ENCODE measurements at regions not wholly inside any gene's neighbourhood (a gene's known extent, or its start where the extent isn't known, plus 50 kb on each side); places are given as distances from the start of the nearest gene placed in this dataset.

GRCh38 chr4:19158107-19158809, 1093.4 kb upstream of the SLIT2 start:
- ChIA-PET RAD21 (ENCODE audit: unreplicated experiment) (no interaction called here), CTCF (interaction anchor here (0.7 kb wide), 1 partner anchor 810 kb away, joined by 3 read pairs; no protein-coding TSS in a partner anchor), SMC1A (ENCODE audit: uncharacterized antibody, unreplicated experiment) (interaction anchor here (2.2 kb wide), 1 partner anchor 9 kb away, joined by 6 read pairs; no protein-coding TSS in a partner anchor), POLR2A (no interaction called here)
- no peak overlapping the region for H3K4me2 ChIP-seq (ENCODE audit: control insufficient read depth, insufficient read depth)
- H3K79me2 ChIP-seq (ENCODE audit: control insufficient read depth, insufficient read depth, low read length): no peaks in the 10 kb centered on the region
- no peaks in the 10 kb centered on the region; the same call in 1 of the 3 replicates for H3K9me3 ChIP-seq (replicated peaks; ENCODE audit: control insufficient read depth, insufficient read depth, low read length)
- in situ Hi-C loops (cut with MboI) (loop anchor here (25.0 kb wide), 1 partner anchor 104 kb away; no protein-coding TSS in a partner anchor), intact Hi-C loops (cut with micrococcal nuclease; ENCODE audit: unreplicated experiment) (no loop called here)
- FAIRE-seq (no peak), DNase-seq (ENCODE audit: low read depth, low spot score) (no peak), ATAC-seq (no peak)
- no peaks in the 10 kb centered on the region for H3K36me3 ChIP-seq (ENCODE audit: control insufficient read depth in 2 of 2, insufficient read depth in 2 of 2, low read length in 1 of 2)
- no peaks in the 10 kb centered on the region for H3K4me1 ChIP-seq (ENCODE audit: control insufficient read depth, insufficient read depth, low read length)
- no peak overlapping the region for H3K27ac ChIP-seq (ENCODE audit: control insufficient read depth, insufficient read depth)
- H3K4me3 ChIP-seq: no peak overlapping the region
- WGBS (ENCODE audit: insufficient coverage, insufficient replicate concordance, low lambda C conversion rate, missing lambda C conversion rate): 12% methylated on average over 2 of the region's 2 CpGs
- TF ChIP-seq NFYB (IDR thresholded peaks at IDR 0.05; ENCODE audit: insufficient read depth, low read depth, low read length) (no peak), ZBTB40 (IDR thresholded peaks at IDR 0.05; ENCODE audit: borderline replicate concordance) (no peak), TCF12 (IDR thresholded peaks at IDR 0.05; ENCODE audit: low read depth, low read length) (no peak), REST (IDR thresholded peaks at IDR 0.05; ENCODE audit: low read depth, low read length) (no peak), TARDBP (IDR thresholded peaks at IDR 0.05; ENCODE audit: borderline replicate concordance) (no peak), CBX5 (IDR thresholded peaks at IDR 0.05; ENCODE audit: low read depth) (no peak)
- H3K27me3 ChIP-seq (replicated peaks in 1 of 2; ENCODE audit: control insufficient read depth in 2 of 2, insufficient read depth in 2 of 2, low read length in 1 of 2): no peaks in the 10 kb centered on the region
- H3K9ac ChIP-seq (ENCODE audit: control insufficient read depth, insufficient read depth, low read length): no peak overlapping the region
- no peaks in the 10 kb centered on the region for H4K20me1 ChIP-seq (ENCODE audit: control insufficient read depth, insufficient read depth)
- no TSS peak for BruUV-seq (replicated peaks)
- H2AFZ ChIP-seq (ENCODE audit: control insufficient read depth, low read depth, low read length): no peak overlapping the region

Data from GM12878 (cell line).